HEK293 (cell line): ENCODE measurements at regions not wholly inside any gene's neighbourhood (a gene's known extent, or its start where the extent isn't known, plus 50 kb on each side); places are given as distances from the start of the nearest gene placed in this dataset.

ENCODE experiments used
- CTCF ChIA-PET: fragments of 350-600 bp; formaldehyde crosslinking; extraction: SDS; loops from one replicate; lab custom pipeline; 2021; ENCODE audit warnings: antibody characterized with exemption; lab: Yijun Ruan, JAX
- POLR2A ChIA-PET: fragments of 300-600 bp; formaldehyde crosslinking; extraction: SDS; loops from one replicate; lab custom pipeline; 2020; ENCODE audit warnings: antibody characterized with exemption, inconsistent platforms; lab: Yijun Ruan, JAX
- H3K27ac ChIP-seq: fragments of 200-500 bp; sonication (Bioruptor generic); 2 replicates; pipeline ENCODE4 v1.5.1; 2014; ENCODE audit warnings: low read depth, low read length, control low read depth, inconsistent platforms; ENCODE audit errors: extremely low read depth
- H3K36me3 ChIP-seq, 2 experiments: fragments of 200-500 bp in 1 of 2; sonication (Bioruptor generic) in 1 of 2; 1 replicate in 1 of 2; 2 replicates in 1 of 2; pipeline ENCODE4 v1.5.1; 2014 to 2017; ENCODE audit warnings: inconsistent platforms in 2 of 2, low read length in 2 of 2; ENCODE audit not compliant: control insufficient read depth in 2 of 2, insufficient read depth in 1 of 2
- H3K4me1 ChIP-seq: fragments of 200-500 bp; sonication (Bioruptor generic); 2 replicates; pipeline ENCODE4 v1.5.1; 2014; ENCODE audit warnings: mild to moderate bottlenecking, low read length, inconsistent platforms; ENCODE audit not compliant: control insufficient read depth, insufficient read depth
- H3K4me3 ChIP-seq: 2 replicates; pipeline ENCODE4 v1.5.1; 2011; ENCODE audit warnings: low read depth, mild to moderate bottlenecking, control low read depth, low read length, moderate library complexity
- H3K9me3 ChIP-seq: fragments of 200-500 bp; sonication (Bioruptor generic); 2 replicates; pipeline ENCODE4 v1.5.1; 2014; ENCODE audit warnings: low read depth, low read length, inconsistent platforms; ENCODE audit not compliant: control insufficient read depth, insufficient read depth
- ATF2 ChIP-seq: fragments of 450-650 bp; formaldehyde crosslinking; IDR thresholded peaks from 2 replicates; pipeline ENCODE4 v1.5.1; 2016; ENCODE audit warnings: missing biosample characterization, missing genetic modification characterization, low read depth
- HOXA7 ChIP-seq: sonication (generic); formaldehyde crosslinking; IDR thresholded peaks from 2 replicates; pipeline ENCODE4 v1.8.1; 2022; ENCODE audit warnings: missing genetic modification reagents, borderline replicate concordance
- KLF16 ChIP-seq: fragments of 450-650 bp; formaldehyde crosslinking; IDR thresholded peaks from 2 replicates; pipeline ENCODE4 v1.5.1; 2017; ENCODE audit warnings: missing biosample characterization, missing genetic modification characterization
- OVOL3 ChIP-seq: fragments of 450-650 bp; formaldehyde crosslinking; IDR thresholded peaks from 2 replicates; pipeline ENCODE4 v1.5.1; 2016; ENCODE audit warnings: missing biosample characterization, missing genetic modification characterization
- REST ChIP-seq: fragments of 450-650 bp; formaldehyde crosslinking; IDR thresholded peaks from 2 replicates; pipeline ENCODE4 v1.5.1; 2016; ENCODE audit warnings: missing biosample characterization, missing genetic modification characterization
- WT1 ChIP-seq: fragments of 450-650 bp; formaldehyde crosslinking; IDR thresholded peaks from 2 replicates; pipeline ENCODE4 v1.5.1; 2016; ENCODE audit warnings: missing biosample characterization, missing genetic modification characterization
- ZBTB1 ChIP-seq: fragments of 450-650 bp; formaldehyde crosslinking; IDR thresholded peaks from 2 replicates; pipeline ENCODE4 v1.5.1; 2016; ENCODE audit warnings: missing biosample characterization, missing genetic modification characterization
- ZBTB21 ChIP-seq: fragments of 450-650 bp; formaldehyde crosslinking; IDR thresholded peaks from 2 replicates; pipeline ENCODE4 v1.5.1; 2017; ENCODE audit warnings: missing biosample characterization, missing genetic modification characterization
- ZEB2 ChIP-seq: fragments of 450-650 bp; formaldehyde crosslinking; IDR thresholded peaks from 2 replicates; pipeline ENCODE4 v1.5.1; 2016; ENCODE audit warnings: missing biosample characterization, missing genetic modification characterization
- ZFHX2 ChIP-seq: fragments of 450-650 bp; formaldehyde crosslinking; conservative IDR thresholded peaks from 2 replicates; pipeline ENCODE4 v1.5.1; 2016; ENCODE audit warnings: missing biosample characterization, missing genetic modification characterization
- ZNF169 ChIP-seq: fragments of 450-650 bp; formaldehyde crosslinking; IDR thresholded peaks from 2 replicates; pipeline ENCODE4 v1.5.1; 2016; ENCODE audit warnings: missing biosample characterization, missing genetic modification characterization
- ZNF266 ChIP-seq: fragments of 450-650 bp; formaldehyde crosslinking; IDR thresholded peaks from 2 replicates; pipeline ENCODE4 v1.5.1; 2016; ENCODE audit warnings: missing biosample characterization, missing genetic modification characterization, low read depth
- ZNF354C ChIP-seq: fragments of 450-650 bp; formaldehyde crosslinking; IDR thresholded peaks from 2 replicates; pipeline ENCODE4 v1.5.1; 2016; ENCODE audit warnings: missing biosample characterization, missing genetic modification characterization, low read depth, borderline replicate concordance
- ZNF362 ChIP-seq: fragments of 450-650 bp; formaldehyde crosslinking; IDR thresholded peaks from 2 replicates; pipeline ENCODE4 v1.5.1; 2016; ENCODE audit warnings: missing biosample characterization, missing genetic modification characterization
- ZNF473 ChIP-seq: fragments of 450-650 bp; formaldehyde crosslinking; IDR thresholded peaks from 2 replicates; pipeline ENCODE4 v1.5.1; 2017; ENCODE audit warnings: missing biosample characterization, missing genetic modification characterization
- ZNF513 ChIP-seq: fragments of 450-650 bp; IDR thresholded peaks from 2 replicates; pipeline ENCODE4 v1.5.1; 2018; ENCODE audit warnings: missing biosample characterization, missing genetic modification characterization
- ZNF530 ChIP-seq: fragments of 450-650 bp; formaldehyde crosslinking; IDR thresholded peaks from 2 replicates; pipeline ENCODE4 v1.5.1; 2016; ENCODE audit warnings: low read depth, missing biosample characterization, missing genetic modification characterization
- ZNF560 ChIP-seq: fragments of 450-650 bp; formaldehyde crosslinking; IDR thresholded peaks from 2 replicates; pipeline ENCODE4 v1.5.1; 2017; ENCODE audit warnings: missing biosample characterization, missing genetic modification characterization, borderline replicate concordance
- ZNF571 ChIP-seq: fragments of 450-650 bp; formaldehyde crosslinking; IDR thresholded peaks from 2 replicates; pipeline ENCODE4 v1.5.0; 2017; ENCODE audit warnings: missing biosample characterization, missing genetic modification characterization
- ZNF610 ChIP-seq: fragments of 450-650 bp; formaldehyde crosslinking; IDR thresholded peaks from 2 replicates; pipeline ENCODE4 v1.5.1; 2016; ENCODE audit warnings: missing biosample characterization, missing genetic modification characterization, borderline replicate concordance
- ZNF629 ChIP-seq: fragments of 450-650 bp; formaldehyde crosslinking; IDR thresholded peaks from 2 replicates; pipeline ENCODE4 v1.5.1; 2017; ENCODE audit warnings: missing biosample characterization, missing genetic modification characterization
- ZNF791 ChIP-seq: fragments of 450-650 bp; formaldehyde crosslinking; IDR thresholded peaks from 2 replicates; pipeline ENCODE4 v1.5.1; 2016; ENCODE audit warnings: missing biosample characterization, missing genetic modification characterization
- ZSCAN23 ChIP-seq: fragments of 450-650 bp; formaldehyde crosslinking; IDR thresholded peaks from 2 replicates; pipeline ENCODE4 v1.5.1; 2016; ENCODE audit warnings: missing biosample characterization, missing genetic modification characterization
- ZSCAN4 ChIP-seq: fragments of 450-650 bp; formaldehyde crosslinking; IDR thresholded peaks from 2 replicates; pipeline ENCODE4 v1.5.1; 2017; ENCODE audit warnings: missing biosample characterization, missing genetic modification characterization

- TF ChIP-seq ZNF362: no peak
- no peak for TF ChIP-seq ZSCAN23 (tag by site-specific recombination)
- TF ChIP-seq ZNF354C (tag by site-specific recombination): no peak
- TF ChIP-seq ZNF513: no peak
- no peak for TF ChIP-seq ZNF169 (tag by site-specific recombination)
- TF ChIP-seq REST: no peak
- TF ChIP-seq ZNF473 (tag by site-specific recombination): no peak
- no peak for TF ChIP-seq KLF16 (tag by site-specific recombination)
Measured at GRCh38 chr10:78318305-78318704, 284.6 kb downstream of the RPS24 start (continued).

- Histone ChIP-seq H3K27ac (no peak overlapping the region), H3K4me1 (no peaks in the 10 kb centered on the region), H3K4me3 (no peak overlapping the region), H3K36me3 (no peaks in the 10 kb centered on the region), H3K9me3 (no peaks in the 10 kb centered on the region)
- CTCF ChIA-PET: interaction anchor here (1.4 kb wide), 1 partner anchor 272 kb away, joined by 3 read pairs; no protein-coding TSS in a partner anchor
- TF ChIP-seq ZBTB21 (tag by site-specific recombination) (no peak), ZNF530 (tag by site-specific recombination) (no peak), ZBTB1 (tag by site-specific recombination) (no peak)
- POLR2A ChIA-PET: no interaction called here
Measured at GRCh38 chr10:78319371-78319770, 285.7 kb downstream of the RPS24 start.

- POLR2A ChIA-PET: no interaction called here
- H3K4me3 ChIP-seq: no peak overlapping the region
- no peaks in the 10 kb centered on the region for H3K36me3 ChIP-seq
- H3K9me3 ChIP-seq: no peaks in the 10 kb centered on the region
- CTCF ChIA-PET: interaction anchor here (1.4 kb wide), 1 partner anchor 272 kb away, joined by 3 read pairs; no protein-coding TSS in a partner anchor
- H3K4me1 ChIP-seq: no peaks in the 10 kb centered on the region
- no peak overlapping the region for H3K27ac ChIP-seq
- TF ChIP-seq ZNF791 (tag by site-specific recombination): no peak
- TF ChIP-seq ZNF560: no peak
- TF ChIP-seq HOXA7: no peak
- TF ChIP-seq ZFHX2 (tag by site-specific recombination): no peak
- no peak for TF ChIP-seq ZSCAN4 (tag by site-specific recombination)
- TF ChIP-seq WT1 (tag by site-specific recombination): no peak
- TF ChIP-seq ZNF610 (tag by site-specific recombination): no peak
- no peak for TF ChIP-seq OVOL3
- no peak for TF ChIP-seq ZEB2 (tag by site-specific recombination)
- TF ChIP-seq ZNF629: no peak
- no peak for TF ChIP-seq ZBTB21 (tag by site-specific recombination)
- TF ChIP-seq KLF16 (tag by site-specific recombination): no peak
- TF ChIP-seq ZNF571 (tag by site-specific recombination): no peak
- no peak for TF ChIP-seq ZNF266 (tag by site-specific recombination)
- TF ChIP-seq ATF2 (tag by site-specific recombination): no peak
Measured at GRCh38 chr10:78319841-78320240, 286.2 kb downstream of the RPS24 start.
